Mammary epithelial cell (primary cell): ENCODE measurements at regions not wholly inside any gene's neighbourhood (a gene's known extent, or its start where the extent isn't known, plus 50 kb on each side); places are given as distances from the start of the nearest gene placed in this dataset.

Experiments used
- EZH2 ChIP-seq: IDR thresholded peaks from 2 replicates; pipeline ENCODE4 v1.6.1; 2012; ENCODE audit warnings: low read length, inconsistent platforms, borderline replicate concordance
- TF ChIP-seq, protein P1 (sequence below), 2 donors: IDR thresholded peaks in 1 of 2; conservative IDR thresholded peaks in 1 of 2; 2 replicates each; pipeline ENCODE4 v1.5.1; 2011 to 2012; ENCODE audit warnings: inconsistent platforms in 2 of 2, low read length in 2 of 2, mild to moderate bottlenecking in 2 of 2, control low read depth in 1 of 2, low read depth in 1 of 2; ENCODE audit not compliant: insufficient read depth in 1 of 2; ENCODE audit errors: extremely low read depth in 1 of 2

- TF ChIP-seq, protein P1, sequence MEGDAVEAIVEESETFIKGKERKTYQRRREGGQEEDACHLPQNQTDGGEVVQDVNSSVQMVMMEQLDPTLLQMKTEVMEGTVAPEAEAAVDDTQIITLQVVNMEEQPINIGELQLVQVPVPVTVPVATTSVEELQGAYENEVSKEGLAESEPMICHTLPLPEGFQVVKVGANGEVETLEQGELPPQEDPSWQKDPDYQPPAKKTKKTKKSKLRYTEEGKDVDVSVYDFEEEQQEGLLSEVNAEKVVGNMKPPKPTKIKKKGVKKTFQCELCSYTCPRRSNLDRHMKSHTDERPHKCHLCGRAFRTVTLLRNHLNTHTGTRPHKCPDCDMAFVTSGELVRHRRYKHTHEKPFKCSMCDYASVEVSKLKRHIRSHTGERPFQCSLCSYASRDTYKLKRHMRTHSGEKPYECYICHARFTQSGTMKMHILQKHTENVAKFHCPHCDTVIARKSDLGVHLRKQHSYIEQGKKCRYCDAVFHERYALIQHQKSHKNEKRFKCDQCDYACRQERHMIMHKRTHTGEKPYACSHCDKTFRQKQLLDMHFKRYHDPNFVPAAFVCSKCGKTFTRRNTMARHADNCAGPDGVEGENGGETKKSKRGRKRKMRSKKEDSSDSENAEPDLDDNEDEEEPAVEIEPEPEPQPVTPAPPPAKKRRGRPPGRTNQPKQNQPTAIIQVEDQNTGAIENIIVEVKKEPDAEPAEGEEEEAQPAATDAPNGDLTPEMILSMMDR (conservative IDR thresholded peaks at IDR 0.05 in 1 of 2, IDR thresholded peaks at IDR 0.05 in 1 of 2; ENCODE audit: extremely low read depth in 1 of 2, insufficient read depth in 1 of 2, low read depth in 1 of 2, low read length in 2 of 2), result no peak
- no peak for TF ChIP-seq EZH2
These were observed 60.1 kb upstream of the DIO2 start for GRCh38 chr14:80271389-80271788.
